HG02588 (cell line): ENCODE measurements at regions not wholly inside any gene's neighbourhood (a gene's known extent, or its start where the extent isn't known, plus 50 kb on each side); places are given as distances from the start of the nearest gene placed in this dataset.
"Not testable (repeated sequence)": the region's sequence is repeated elsewhere in the genome, so short reads cannot be mapped to it uniquely, and the experiment has no call there.

Experiments used
- ATAC-seq: cut with Tn5 transposase; IDR thresholded peaks from one replicate; pipeline ENCODE4 v1.9.1; 2021; ENCODE audit warnings: mild to moderate bottlenecking, moderate library complexity; ENCODE audit not compliant: unreplicated experiment

DNA sequence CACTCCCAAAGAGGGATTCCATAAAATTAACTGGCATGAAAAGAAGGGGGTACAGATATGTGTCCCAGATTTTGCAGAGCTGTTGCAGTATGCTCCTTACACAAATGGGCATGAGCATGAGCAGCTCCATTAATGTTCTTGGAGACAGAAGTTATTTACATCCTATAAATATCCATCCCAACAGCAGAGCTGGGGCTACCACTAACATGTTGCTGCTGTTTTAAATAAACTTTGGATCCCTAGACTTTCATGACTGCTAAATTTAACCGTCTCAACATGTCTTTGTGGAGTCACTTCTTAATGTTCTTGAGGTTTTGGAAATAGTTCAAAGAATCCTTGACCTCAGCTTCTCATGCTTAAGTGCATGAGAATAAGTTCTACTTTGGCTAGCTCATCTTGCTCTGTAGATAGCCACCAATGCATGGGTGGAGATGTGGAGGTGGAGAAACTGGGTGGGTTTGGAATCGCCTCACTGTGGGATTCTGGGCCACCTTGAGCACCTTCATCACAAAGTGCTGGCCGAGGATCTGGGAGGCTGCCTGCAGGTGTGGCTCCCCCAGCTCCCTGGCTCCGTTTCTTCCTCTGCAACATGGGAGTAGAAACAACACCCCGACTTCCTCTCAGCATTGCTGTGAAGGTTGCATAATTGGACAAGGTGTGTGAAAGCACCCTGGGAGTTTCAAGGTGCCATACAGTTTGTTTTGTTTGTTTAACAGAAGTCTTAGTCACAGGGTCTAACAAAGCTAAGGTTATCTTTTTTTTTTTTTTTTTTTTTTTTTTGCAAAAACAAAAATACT is 307.2 kb downstream of the MYCN start:
- no peak for ATAC-seq

DNA sequence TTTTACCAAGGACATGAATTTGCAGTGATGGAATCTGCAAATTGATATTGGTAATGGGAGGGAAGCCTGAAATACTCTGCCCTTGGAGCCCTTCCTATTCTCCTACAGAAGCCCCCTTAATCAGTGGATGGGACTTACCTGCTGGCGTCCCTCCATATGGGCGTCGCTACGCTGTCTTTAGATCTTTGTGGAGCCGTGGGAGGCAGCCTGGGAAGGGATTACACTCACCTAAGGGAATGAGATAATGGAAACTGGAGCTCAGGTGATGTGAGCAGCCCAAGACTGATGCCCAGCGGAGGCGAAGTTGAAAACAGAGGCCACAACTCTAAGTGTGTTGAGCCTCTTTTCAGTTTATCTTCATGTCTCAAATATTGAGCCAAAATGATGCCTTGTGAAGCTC is 306.6 kb downstream of the MYCN start:
- ATAC-seq = no peak

- no peak for ATAC-seq
Observed at GRCh38 chr2:16246281-16246850, 306.0 kb downstream of the MYCN start.

DNA sequence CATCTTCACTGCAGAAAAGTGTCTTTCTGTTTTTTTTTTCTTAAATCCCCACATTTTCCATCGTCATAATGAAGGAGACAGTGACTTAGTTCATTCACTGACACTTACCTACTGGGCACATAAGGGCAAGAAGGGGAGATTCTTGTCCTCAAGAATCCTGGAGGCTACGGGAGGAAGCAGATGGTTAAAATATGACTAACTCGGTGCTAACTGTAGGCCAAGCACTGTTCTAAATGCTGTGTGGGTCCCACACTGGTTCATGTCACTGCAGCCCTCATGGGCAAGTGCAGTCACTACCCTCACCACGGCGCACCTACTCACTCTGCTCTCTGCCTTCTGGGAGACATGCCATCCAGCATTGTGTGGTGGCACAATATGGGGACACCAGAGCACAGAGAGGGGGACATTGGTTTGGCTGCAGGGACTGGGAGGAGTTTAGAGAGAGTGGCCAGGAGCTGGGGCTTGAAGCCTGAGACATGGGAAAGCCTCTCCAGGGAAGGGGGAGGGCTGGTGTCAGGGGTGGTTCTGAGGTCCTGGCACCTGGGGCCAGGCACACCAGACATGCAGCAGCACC is 305.2 kb downstream of the MYCN start:
- no peak for ATAC-seq

DNA sequence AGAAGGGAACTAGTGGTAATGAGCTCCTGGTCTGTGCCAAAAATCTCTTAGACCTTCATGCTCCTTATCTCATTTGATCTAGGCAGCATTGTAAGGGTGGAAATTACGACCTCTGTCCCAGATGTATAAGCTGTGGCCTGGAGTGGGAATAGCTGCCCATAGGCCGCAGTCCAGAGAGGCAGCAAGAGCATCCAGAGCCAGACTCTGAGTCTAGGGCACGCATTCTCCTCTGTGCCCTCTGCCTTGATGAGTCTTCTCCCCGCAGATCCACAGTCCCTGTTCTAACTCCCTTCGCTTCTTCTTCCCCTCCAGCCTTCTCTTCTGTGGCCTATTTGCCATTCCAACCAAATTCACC is 304.6 kb downstream of the MYCN start:
- no peak for ATAC-seq

- ATAC-seq = no peak
Observed at GRCh38 chr2:16244153-16244965, 304.0 kb downstream of the MYCN start.

GRCh38 chr2:16243411-16243996 is 303.2 kb downstream of the MYCN start:
- ATAC-seq = no peak

- ATAC-seq = no peak
Observed at GRCh38 chr2:16242906-16243305, 302.6 kb downstream of the MYCN start.

DNA sequence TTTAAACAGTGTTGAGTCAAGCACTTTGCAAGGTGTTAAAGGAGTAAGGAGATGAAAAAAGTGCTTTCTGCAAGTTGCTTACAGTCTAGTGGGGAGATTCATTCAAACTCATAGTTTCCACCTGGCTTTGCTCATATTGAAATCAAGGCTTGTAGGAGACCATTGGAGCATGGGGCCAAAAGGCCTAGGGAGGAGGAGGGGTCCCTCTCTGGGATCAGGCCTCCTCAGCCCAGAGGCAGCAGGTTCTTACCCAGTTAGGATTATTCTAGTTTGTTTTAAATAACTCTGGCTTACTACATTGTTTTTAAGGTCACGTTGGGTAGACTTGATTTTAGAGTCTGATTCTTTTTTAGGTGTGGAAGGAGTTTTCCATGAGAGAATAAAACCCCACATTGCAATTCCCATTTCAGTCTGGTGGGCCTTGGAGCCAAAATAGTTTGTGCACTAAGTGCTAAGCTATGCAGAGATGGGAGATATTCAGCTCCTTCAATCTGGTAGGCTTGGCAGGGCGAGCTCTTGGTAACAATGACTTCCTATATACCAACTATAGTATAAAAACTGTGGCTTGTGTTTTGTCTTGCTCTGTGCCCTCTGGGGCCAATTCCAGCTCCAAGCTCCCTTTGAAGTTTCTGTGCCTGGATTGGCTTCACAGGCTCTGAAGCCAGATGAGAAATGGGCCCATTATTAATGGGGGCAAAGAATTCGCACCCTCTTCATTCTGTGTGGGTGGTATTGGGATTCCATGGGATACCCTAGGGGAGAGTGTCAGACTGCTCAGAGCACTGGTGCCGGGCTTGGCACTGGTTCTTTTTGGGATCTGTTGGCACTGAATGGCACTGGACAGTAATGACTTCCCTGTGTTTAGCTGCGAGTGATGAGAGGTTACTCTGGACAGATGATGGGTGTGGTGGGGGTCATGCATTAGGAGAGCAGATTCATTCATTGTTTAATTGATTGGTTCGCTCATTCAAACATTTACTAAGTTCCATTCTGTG is 301.1 kb downstream of the MYCN start:
- no peak for ATAC-seq

GRCh38 chr2:16240402-16240801 is 300.1 kb downstream of the MYCN start:
- no peak for ATAC-seq

DNA sequence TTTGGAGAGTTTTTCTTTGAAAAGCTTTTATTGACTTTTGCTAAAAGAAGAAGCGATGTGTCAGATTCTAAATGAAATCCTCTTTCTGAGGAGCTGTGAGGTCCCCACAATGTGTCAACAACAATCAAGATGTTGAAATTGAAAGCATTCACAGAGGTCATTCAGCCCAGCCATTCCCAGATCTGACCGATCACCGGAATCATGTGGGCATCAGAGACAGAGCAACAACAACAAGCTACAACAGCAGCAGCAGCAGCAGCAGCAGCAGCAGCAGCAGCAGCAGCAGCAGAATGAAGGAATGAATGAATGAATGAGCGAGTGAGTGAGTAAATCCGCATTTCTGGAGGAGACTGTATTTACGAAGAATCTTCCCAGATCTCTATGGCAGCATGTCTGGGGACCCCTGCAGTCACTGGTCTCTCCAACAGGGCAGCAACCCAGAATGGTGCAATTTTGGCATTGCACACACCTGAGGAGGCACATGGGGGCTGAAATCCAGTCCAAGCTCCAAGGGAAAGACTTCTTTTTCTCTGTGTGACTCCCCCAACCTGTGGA is 299.0 kb downstream of the MYCN start:
- no peak for ATAC-seq

DNA sequence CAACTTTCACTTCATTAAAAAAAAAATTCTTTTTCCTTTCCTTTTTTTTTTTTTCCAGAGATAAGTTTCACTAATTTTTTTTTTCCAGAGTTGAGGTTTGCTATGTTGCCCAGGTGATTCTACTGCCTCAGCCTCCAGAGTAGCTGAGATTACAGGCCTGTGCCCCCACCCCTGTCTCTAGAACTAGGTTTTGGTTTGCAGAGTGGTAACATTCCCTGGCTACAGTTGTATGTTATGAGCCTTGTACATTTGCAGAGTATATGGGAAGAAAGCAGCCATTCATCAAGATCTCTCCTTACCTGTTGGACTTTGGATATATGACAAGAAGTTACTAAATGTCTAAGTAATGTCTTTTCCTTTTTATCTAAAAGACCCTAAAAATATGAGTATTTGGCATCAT is 298.4 kb downstream of the MYCN start:
- no peak for ATAC-seq

DNA sequence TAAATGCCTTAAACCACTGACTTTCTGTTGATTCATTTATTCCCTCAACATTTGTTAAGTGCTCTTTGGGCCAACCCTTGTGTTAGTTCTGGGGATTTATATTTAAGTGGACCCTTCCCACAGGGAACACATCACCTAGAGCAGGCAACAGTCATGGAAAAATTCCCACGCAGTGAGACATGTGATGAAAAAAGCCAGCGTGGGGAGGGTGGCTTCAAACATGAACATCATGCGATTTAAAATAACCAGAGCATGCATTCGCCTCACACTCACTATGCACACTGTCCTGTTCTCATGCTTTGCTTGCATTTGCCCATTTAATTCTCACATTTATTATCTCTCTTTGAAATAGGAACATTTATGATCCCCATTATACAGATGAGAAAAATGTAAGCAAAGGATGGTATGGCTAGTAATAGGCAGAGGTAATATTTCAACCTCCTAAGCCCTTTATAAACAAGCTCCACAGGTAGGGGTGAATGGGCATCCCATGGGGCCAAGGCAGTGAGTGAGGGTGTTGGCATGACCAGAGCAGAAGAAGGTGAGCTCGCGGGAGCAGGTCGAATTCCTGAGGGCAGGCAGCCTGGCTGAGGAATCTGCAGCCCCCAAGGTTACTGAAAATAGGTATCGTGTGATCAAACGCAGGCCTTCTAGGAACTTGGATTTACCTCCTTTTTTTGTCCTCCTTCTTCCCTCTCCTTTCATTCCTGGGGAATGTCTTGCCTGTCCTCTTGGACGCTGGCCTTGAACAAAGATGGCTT is 297.8 kb downstream of the MYCN start:
- ATAC-seq = no peak

DNA sequence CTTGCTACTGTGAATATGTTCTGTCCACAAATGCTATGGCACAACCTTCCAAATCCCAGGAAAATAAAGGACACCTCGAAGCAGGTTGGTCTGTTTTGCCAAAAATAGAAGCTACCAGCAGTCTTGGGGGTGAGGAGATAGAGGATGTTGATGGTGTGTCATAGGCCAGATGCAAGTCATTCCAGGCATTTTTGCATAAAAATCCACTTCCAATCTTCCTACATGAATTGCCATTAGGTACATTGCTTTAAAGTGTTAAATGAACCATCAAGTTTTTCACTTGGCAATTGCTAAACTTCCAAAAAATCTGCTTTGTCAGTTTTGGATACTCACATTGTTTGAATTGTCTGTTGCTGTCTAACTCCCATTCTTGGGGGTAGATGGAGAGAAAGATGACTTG is 295.4 kb downstream of the MYCN start:
- ATAC-seq = no peak

- not testable (repeated sequence) for ATAC-seq
Observed at GRCh38 chr2:16235291-16235690, 294.9 kb downstream of the MYCN start.

DNA sequence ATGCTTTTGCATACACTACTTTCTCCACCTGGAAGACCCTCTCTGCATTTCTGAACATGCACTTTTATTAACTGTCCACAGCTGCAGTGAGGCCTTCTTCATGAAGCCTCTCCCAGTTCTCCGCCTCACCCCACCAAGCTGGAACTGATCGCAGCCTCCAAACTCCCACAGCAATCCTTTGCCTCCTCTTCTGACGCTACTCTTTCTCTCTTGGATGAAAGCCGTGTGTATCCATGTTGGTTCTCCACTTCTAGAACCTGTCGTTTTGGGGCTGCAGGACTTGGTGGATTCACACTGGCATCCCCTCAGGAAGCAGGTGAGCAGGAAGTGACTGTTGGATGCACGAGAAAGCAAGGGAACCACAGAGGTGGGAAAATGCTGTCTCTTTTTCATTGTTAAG is 288.6 kb downstream of the MYCN start:
- no peak for ATAC-seq

- ATAC-seq = no peak
Observed at GRCh38 chr2:16228471-16228870, 288.1 kb downstream of the MYCN start.

DNA sequence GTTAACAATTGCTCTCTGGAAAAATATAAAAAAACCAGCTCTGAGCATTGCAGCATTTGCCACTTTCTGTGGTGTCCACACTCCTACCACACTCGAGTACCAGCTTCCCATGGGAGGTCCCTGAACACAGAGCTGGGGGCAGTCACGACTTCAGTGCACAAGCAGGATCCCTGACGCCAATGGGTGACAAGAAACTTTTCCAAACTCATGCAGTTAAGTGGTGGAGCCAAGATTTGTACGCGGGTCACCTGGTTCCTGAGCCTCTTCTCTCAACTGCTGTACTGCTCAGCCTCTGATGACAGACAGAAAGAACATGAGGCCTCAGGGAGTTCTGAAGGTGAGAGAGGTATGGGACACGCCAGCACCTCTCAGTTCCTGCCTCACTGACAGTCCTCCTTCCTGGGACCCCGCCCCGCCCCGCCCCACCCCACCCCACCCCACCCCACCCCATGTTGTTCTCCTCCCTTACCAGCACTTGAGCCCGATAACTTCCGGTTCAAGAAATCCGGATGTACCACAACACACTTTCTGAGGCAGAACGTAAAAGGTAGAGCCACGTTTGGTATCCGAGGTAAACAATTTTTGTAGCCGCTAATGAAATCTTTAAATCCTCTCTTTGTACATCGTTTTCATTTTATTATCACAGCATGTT is 287.6 kb downstream of the MYCN start:
- no peak for ATAC-seq
